Gastrocnemius medialis (tissue), 4 donors: ENCODE measurements at regions not wholly inside any gene's neighbourhood (a gene's known extent, or its start where the extent isn't known, plus 50 kb on each side); places are given as distances from the start of the nearest gene placed in this dataset.

ENCODE experiments used
- CTCF ChIP-seq, 5 experiments: fragments of 450-650 bp in 3 of 5; fragments of 200-600 bp in 2 of 5; sonication (generic) in 2 of 5; IDR thresholded peaks in 4 of 5; conservative IDR thresholded peaks in 1 of 5; 1 replicate in 4 of 5; 2 replicates in 1 of 5; pipeline ENCODE4 v1.5.1; 2016 to 2019; ENCODE audit warnings: antibody characterized with exemption in 5 of 5, mild to moderate bottlenecking in 3 of 5, moderate library complexity in 3 of 5
- POLR2A ChIP-seq, 2 donors: fragments of 450-650 bp; IDR thresholded peaks; one replicate each; pipeline ENCODE4 v1.6.1; 2017; ENCODE audit warnings: antibody characterized with exemption in 2 of 2, mild to moderate bottlenecking in 2 of 2, moderate library complexity in 2 of 2

- TF ChIP-seq CTCF (IDR thresholded peaks at IDR 0.05 in 4 of 5, conservative IDR thresholded peaks at IDR 0.05 in 1 of 5) (no peak), POLR2A (IDR thresholded peaks at IDR 0.05) (no peak)
Measured at GRCh38 chr6:86477500-86478148, 459.7 kb upstream of the HTR1E start.
